Stimulated activated CD4-positive, alpha-beta T cell treated with anti-CD3 and anti-CD28 coated beads, Interleukin-12 subunit alpha, Interleukin-12 subunit beta, amount 100 ng/mL, for 4 hours (primary cell): ENCODE measurements at regions not wholly inside any gene's neighbourhood (a gene's known extent, or its start where the extent isn't known, plus 50 kb on each side); places are given as distances from the start of the nearest gene placed in this dataset.
"Not testable (repeated sequence)": the region's sequence is repeated elsewhere in the genome, so short reads cannot be mapped to it uniquely, and the experiment has no call there.

ENCODE experiments used
- DNase-seq: peaks from one replicate; pipeline ENCODE4 v3.0.0-alpha.2; 2020

GRCh38 chr16:33009468-33009867 lies 184.6 kb upstream of the TP53TG3C start:
- peak; percentile 48 for DNase-seq

GRCh38 chr16:33027121-33027520 lies 166.9 kb upstream of the TP53TG3C start:
- not testable (repeated sequence) for DNase-seq

GRCh38 chr16:33027941-33028340 lies 166.1 kb upstream of the TP53TG3C start:
- DNase-seq = not testable (repeated sequence)

- DNase-seq = peak; percentile 7
These were observed 165.2 kb upstream of the TP53TG3C start for GRCh38 chr16:33028707-33029390.

GRCh38 chr16:33048849-33049248 lies 145.2 kb upstream of the TP53TG3C start:
- DNase-seq = not testable (repeated sequence)

- no peak for DNase-seq
These were observed 134.8 kb upstream of the TP53TG3C start for GRCh38 chr16:33059206-33059605.

- not testable (repeated sequence) for DNase-seq
These were observed 134.2 kb upstream of the TP53TG3C start for GRCh38 chr16:33059654-33060421.

- not testable (repeated sequence) for DNase-seq
These were observed 131.3 kb upstream of the TP53TG3C start for GRCh38 chr16:33062763-33063162.

- DNase-seq = not testable (repeated sequence)
These were observed 130.5 kb upstream of the TP53TG3C start for GRCh38 chr16:33063365-33064170.

GRCh38 chr16:33064454-33065073 lies 129.5 kb upstream of the TP53TG3C start:
- DNase-seq = not testable (repeated sequence)
